MG63 (cell line): ENCODE measurements at regions not wholly inside any gene's neighbourhood (a gene's known extent, or its start where the extent isn't known, plus 50 kb on each side); places are given as distances from the start of the nearest gene placed in this dataset.

ENCODE experiments used
- DNase-seq: peaks from one replicate; pipeline ENCODE4 v3.0.0-alpha.2; 2020
- H3K27me3 ChIP-seq: fragments of 250-450 bp; sonication (Bioruptor Pico); 2 replicates; pipeline ENCODE4 v1.5.1; 2020; ENCODE audit warnings: mild to moderate bottlenecking, moderate library complexity
- H3K36me3 ChIP-seq: fragments of 250-450 bp; sonication (Bioruptor Pico); 2 replicates; pipeline ENCODE4 v1.5.1; 2020; ENCODE audit warnings: mild to moderate bottlenecking, moderate library complexity
- H3K4me3 ChIP-seq: fragments of 250-450 bp; sonication (Bioruptor Pico); 2 replicates; pipeline ENCODE4 v1.5.1; 2020; ENCODE audit warnings: mild to moderate bottlenecking, moderate library complexity
- H3K9me3 ChIP-seq: fragments of 250-450 bp; sonication (Bioruptor Pico); 2 replicates; pipeline ENCODE4 v1.5.1; 2020; ENCODE audit warnings: mild to moderate bottlenecking, moderate library complexity

DNA sequence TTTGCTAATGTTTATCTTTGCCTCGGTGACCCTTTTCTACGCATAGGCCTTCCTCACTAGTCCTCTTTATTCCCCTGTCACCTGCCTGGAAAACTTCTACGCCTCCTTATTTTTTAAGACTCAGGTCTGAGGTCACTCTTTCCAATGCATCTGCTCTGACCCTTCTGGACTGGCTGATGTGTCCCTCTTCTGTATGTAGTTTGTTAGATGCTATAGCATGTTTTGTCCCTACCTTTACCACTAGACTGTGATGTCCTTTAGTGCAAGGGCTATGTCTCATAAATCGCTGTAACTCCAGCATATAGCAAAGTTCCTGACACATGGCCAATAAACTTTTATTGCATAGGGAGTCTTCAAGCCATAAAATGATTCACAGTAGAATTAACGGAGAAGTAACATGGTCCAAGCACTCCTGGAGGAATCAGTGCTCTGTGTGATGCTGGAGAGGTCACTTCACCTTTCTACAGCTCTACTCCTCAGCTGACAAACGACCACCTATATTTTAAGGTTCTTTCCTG lies 872.5 kb upstream of the SLIT2 start:
- no peaks in the 10 kb centered on the region for H3K9me3 ChIP-seq
- H3K36me3 ChIP-seq: no peaks in the 10 kb centered on the region
- no peaks in the 10 kb centered on the region for H3K27me3 ChIP-seq
- no peak overlapping the region for H3K4me3 ChIP-seq
- no peak for DNase-seq

DNA sequence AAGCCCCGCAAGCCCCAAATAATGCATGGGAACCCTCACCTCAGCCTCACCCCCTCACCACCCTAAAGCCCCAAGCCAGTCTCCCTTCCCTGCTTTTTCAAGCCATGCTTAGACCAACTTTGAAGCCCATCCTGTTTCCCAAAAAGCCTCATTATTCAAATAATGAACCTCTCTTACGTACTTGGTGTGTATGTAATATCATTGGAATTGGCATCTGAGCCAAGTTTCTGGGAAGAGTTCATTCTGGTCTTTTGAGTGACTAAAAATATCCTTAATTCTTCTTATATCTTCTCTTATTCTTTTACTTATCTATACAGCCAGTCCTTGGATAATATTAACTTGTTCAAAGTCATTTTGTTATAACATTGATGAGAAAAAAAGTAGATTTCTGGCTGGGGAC lies 875.8 kb upstream of the SLIT2 start:
- Histone ChIP-seq H3K9me3 (no peaks in the 10 kb centered on the region), H3K36me3 (no peaks in the 10 kb centered on the region), H3K4me3 (no peak overlapping the region), H3K27me3 (no peaks in the 10 kb centered on the region)
- no peak for DNase-seq

DNA sequence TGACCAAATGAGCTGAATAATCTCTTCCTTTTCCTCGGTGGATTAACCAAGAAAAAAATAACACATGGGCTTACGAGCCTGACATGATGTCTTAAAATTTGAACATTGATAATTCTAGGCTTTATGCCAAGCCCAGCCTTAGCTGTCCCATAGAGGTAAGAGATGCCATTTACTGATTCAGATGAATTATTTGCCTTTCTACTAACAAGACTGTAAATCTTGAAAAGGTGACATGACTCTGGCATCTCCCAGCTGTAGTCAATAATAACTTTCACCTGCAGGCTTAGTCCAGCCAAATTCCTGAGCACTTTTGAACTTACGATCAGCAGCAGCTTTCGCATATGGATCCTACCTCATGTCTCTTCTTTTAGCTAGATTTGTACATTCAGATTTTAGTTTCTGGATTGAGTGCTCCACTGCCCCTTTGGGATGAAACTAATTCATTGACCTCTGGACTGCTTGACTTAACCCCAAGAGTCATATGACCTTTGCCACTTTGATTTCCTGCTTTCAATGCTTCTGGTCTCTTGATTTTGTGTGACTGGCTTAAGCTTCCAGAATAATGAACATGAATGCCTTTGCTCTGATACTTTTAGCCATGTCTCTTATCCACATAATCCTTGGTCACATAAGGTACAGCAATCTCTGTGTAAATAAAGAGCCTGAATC lies 876.4 kb upstream of the SLIT2 start:
- Histone ChIP-seq H3K36me3 (no peaks in the 10 kb centered on the region), H3K9me3 (no peaks in the 10 kb centered on the region), H3K4me3 (no peak overlapping the region), H3K27me3 (no peaks in the 10 kb centered on the region)
- DNase-seq: no peak

DNA sequence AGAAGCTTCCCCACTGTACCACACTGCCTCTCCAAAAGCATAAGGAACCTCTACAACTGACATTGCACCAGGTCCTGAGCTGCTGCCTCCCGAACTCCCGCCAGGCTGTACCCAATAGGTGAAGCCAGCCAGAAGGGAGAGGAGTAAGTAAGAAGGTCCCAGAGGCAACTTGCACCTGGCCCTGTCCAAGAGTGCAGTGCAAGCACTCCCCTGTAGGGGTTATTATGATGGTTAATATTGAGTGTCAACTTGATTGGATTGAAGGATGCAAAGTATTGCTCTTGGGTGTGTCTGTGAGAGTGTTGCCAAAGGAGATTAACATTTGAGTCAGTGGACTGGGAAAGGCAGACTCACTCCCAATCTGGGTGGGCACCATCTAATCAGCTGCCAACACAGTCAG lies 879.3 kb upstream of the SLIT2 start:
- Histone ChIP-seq H3K27me3 (no peaks in the 10 kb centered on the region), H3K9me3 (no peaks in the 10 kb centered on the region), H3K36me3 (no peaks in the 10 kb centered on the region), H3K4me3 (no peak overlapping the region)
- DNase-seq: peak; percentile 4

DNA sequence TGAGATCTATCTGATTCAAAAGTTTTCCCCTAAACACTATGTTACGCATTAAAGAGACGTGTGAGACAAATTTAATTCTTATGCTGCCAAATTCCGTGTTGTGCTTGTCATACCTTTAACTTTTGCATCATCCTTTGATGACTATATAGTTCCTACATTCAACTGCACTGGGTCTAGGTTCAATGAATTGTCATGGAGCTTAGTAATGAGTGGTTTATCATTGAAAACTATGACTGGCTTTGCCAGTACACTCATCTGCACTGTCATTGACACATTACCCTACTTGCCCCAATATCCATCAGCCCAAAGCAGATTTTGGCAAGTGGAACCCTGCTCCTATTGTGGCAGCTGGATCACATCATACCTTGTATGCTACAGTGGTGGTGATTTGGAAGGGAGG lies 882.9 kb upstream of the SLIT2 start:
- H3K9me3 ChIP-seq: no peaks in the 10 kb centered on the region
- DNase-seq: no peak
- no peaks in the 10 kb centered on the region for H3K27me3 ChIP-seq
- H3K4me3 ChIP-seq: no peak overlapping the region
- H3K36me3 ChIP-seq: no peaks in the 10 kb centered on the region

DNA sequence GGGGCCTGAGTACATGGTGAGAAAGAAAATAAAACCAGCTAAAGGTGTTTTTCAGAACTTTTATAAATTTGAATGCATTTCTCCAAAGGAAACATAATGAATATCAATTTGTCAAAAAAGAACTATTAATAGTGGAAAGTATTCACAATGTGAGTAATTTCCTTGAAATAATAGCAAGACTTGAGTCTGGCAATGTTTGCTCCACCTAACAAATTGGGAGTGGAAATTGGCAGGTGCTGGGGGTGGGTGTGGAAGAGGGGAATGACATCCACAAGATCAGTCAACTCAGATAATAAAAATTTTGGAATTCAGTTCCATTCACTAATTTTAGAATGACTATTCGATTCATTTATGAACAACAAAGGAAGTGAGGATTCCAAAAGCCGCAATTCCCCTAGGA lies 884.8 kb upstream of the SLIT2 start:
- no peaks in the 10 kb centered on the region for H3K36me3 ChIP-seq
- DNase-seq: no peak
- no peaks in the 10 kb centered on the region for H3K27me3 ChIP-seq
- no peaks in the 10 kb centered on the region for H3K9me3 ChIP-seq
- no peak overlapping the region for H3K4me3 ChIP-seq

DNA sequence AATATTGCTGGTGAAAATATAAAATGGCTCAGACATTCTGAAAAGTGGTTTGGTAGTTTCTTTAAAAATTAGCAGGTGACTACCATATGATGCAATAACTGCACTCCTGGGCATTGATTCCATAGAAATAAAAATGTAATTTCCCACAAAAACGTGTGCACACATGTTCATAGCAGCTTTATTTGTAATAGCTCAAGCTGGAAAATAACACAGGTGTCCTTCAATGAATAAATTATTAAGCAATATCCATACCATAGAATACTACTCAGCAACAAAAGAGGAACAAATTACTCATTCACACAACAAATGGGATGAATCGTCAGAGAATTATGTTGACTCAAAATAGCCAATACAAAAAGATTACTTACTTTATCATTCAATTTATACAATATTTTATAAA lies 893.7 kb upstream of the SLIT2 start:
- H3K4me3 ChIP-seq: no peak overlapping the region
- no peaks in the 10 kb centered on the region; the same call in 1 of the 2 replicates for H3K9me3 ChIP-seq
- no peaks in the 10 kb centered on the region for H3K27me3 ChIP-seq
- DNase-seq: no peak
- no peaks in the 10 kb centered on the region for H3K36me3 ChIP-seq

DNA sequence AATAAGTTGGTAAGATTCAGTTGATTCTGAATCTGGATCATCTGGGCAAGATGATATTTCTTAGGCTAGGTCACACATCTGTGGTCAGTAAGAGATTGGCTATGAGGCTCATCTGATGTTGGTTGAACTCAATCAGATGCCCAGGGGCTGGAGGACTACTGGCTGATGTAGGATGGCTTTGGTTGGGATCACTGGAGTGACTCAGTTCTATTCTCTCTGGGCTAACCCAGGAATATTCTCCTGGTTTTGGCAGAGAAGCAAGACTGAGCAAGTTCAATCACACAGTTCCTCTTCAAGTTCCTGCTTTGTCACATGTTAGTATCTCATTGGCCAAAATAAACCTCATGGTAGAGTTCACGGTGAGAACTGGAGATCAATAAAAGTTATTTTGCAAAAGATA lies 902.3 kb upstream of the SLIT2 start:
- no peak for DNase-seq
- H3K4me3 ChIP-seq: no peak overlapping the region

DNA sequence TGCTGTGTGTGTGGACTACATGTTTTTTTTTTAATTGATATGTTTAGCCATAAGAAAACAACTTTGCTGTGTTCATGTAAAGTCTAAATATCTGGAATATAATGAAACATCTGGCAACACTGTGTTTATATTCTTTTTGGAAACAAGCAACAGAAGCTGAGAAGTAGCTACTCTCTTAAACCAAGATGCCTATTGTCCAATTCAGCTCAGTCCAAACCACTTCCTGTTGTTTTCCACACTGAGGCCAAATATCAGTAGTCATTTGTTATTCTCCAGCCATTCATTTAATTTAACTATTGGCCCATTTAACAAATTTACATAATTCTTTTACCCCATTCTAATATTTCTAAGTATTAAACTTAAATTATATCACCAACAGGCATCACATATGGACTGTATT lies 903.0 kb upstream of the SLIT2 start:
- DNase-seq: no peak
- Histone ChIP-seq H3K27me3 (no peaks in the 10 kb centered on the region), H3K4me3 (no peak overlapping the region), H3K9me3 (no peaks in the 10 kb centered on the region), H3K36me3 (no peaks in the 10 kb centered on the region)

More for the DNA sequence above, 902.3 kb upstream of the SLIT2 start:
- Histone ChIP-seq H3K36me3 (no peaks in the 10 kb centered on the region), H3K9me3 (no peaks in the 10 kb centered on the region), H3K27me3 (no peaks in the 10 kb centered on the region)

DNA sequence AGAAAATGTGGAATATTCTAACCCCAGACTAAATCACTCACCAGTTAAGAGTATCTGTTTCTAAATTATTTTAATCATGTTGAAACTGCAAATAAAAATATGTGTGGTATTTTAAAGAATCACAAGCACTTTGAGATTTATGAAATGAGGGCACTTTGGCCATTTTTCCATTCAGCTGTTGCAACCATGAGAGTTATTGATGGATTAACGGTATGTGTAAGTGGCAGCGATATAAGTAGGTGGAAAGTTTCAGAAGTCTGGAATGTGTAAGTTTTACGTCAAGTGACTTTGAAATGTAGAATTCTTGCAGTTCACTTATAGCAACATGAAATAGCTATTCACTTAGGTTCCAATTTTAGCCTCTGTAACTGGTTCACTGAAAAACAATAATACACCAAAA lies 905.1 kb upstream of the SLIT2 start:
- H3K9me3 ChIP-seq: no peaks in the 10 kb centered on the region
- H3K27me3 ChIP-seq: no peaks in the 10 kb centered on the region
- H3K36me3 ChIP-seq: no peaks in the 10 kb centered on the region
- H3K4me3 ChIP-seq: no peak overlapping the region
- DNase-seq: no peak

DNA sequence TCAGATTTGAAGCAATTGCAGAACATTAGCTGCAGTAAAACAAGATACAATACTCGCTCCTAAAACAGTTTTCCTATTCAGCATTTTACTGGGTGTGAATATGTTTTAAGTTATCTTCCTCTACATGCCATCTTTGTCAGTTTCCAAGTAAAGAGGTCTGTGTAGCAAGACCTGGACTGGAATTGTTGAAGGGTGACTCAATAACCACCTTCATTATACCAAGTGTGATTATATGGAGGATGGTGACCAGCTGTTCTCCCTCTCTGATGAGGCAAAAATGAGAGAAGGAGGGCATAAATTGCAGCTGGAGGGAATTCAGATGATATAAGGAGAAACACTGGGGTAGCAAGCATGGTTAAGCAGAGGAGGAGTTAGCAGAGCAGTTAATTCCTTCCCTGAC lies 922.1 kb upstream of the SLIT2 start:
- no peaks in the 10 kb centered on the region for H3K9me3 ChIP-seq
- DNase-seq: no peak
- no peaks in the 10 kb centered on the region for H3K36me3 ChIP-seq
- H3K27me3 ChIP-seq: no peaks in the 10 kb centered on the region
- no peak overlapping the region for H3K4me3 ChIP-seq

DNA sequence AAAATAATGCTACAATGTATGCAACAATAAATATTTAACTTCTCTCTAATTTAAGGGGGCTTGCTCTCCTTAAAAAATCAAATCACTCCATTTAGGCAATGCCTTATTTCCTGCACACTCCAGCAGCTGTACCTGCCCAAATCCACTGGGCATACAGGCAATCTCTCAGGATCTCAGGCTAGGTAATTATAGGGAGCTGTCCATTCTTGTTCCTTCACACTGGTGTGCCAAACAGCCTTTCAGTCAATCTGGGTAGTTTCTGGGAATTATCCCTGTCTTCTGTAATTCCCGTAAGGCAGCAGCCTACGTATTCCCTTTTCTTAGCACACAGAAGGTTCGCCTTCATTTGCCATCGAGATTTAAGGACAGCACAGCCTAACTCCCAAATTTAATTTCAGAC lies 922.6 kb upstream of the SLIT2 start:
- no peaks in the 10 kb centered on the region for H3K36me3 ChIP-seq
- H3K27me3 ChIP-seq: no peaks in the 10 kb centered on the region
- DNase-seq: no peak
- H3K4me3 ChIP-seq: no peak overlapping the region
- no peaks in the 10 kb centered on the region for H3K9me3 ChIP-seq

DNA sequence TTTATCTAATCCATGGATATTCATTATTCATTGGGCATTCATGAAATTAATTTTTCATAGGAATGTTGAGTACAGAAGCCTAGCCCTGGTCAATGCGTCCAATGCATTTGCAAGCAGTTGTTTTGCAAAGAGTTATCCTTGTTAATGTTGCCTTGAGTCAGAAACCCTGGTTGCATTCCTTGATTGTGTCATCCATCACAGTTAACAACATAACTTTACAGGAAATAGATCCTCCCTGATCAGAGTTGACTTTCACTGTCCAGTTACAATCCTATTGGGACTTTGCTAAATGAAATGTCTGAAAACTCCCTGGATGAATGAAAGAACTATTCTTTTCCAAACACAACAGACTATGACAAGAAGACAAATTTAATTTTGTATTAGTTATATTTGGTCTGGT lies 924.3 kb upstream of the SLIT2 start:
- DNase-seq: no peak
- Histone ChIP-seq H3K27me3 (no peaks in the 10 kb centered on the region), H3K9me3 (no peaks in the 10 kb centered on the region), H3K4me3 (no peak overlapping the region), H3K36me3 (no peaks in the 10 kb centered on the region)

DNA sequence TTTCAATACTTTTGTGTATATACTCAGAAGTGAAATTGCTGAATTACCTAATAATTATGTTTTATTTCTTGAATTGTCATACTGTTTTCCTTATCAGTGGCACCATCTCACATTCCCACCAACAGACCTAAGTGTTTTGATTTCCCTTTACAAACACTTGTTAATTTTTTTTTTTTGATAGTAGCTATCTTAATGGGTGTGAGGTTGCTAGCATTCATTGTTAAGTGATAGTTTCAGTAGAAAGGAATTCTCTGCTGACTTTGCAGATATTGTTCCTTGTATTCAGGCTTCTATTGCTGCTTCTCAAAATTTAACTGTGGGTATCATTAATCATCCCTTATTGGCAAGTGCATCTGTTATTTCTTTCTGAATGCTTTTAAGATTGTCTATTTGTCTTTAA lies 927.5 kb upstream of the SLIT2 start:
- Histone ChIP-seq H3K36me3 (no peaks in the 10 kb centered on the region), H3K9me3 (no peaks in the 10 kb centered on the region), H3K4me3 (no peak overlapping the region), H3K27me3 (no peaks in the 10 kb centered on the region)
- DNase-seq: no peak

DNA sequence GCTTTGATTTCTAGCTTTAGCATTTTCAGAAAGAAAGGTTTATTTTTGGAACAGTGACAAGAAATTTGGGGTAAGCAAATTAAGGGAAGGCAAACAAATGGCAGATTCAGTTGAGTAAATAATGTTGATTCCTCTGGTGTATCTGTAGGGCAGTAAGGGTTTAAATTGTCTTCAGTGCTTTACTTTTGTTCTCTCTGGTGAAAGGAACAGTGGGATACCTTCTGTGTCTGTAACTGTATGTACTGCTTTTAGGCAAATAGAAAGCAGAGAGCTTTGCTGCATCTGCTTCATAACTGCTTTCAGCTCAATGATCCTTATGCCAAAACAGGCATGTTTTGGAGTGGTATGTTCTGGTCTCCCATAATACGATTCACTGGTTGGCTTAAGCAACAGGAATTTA lies 932.1 kb upstream of the SLIT2 start:
- H3K4me3 ChIP-seq: no peak overlapping the region
- H3K36me3 ChIP-seq: no peaks in the 10 kb centered on the region
- DNase-seq: no peak
- H3K27me3 ChIP-seq: no peaks in the 10 kb centered on the region
- no peaks in the 10 kb centered on the region for H3K9me3 ChIP-seq

DNA sequence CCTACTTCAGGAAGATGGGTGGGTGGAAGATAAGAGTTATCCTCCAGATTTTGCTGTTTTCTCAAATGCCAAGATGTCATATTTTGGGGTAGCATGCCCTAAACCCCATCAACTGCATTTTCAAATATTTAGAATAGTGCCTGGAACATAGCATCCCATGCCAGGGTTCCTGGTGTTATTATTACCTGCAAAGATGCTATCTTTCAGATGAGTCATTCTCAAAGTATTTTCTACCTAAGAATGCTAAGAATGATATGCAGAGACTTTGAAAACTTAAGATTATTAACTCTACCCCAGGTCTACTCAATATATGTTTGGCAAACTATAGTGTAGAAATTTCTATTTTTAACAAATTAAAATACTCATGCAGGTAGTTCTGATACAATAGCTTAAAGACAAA lies 934.3 kb upstream of the SLIT2 start:
- Histone ChIP-seq H3K36me3 (no peaks in the 10 kb centered on the region), H3K27me3 (no peaks in the 10 kb centered on the region), H3K4me3 (no peak overlapping the region), H3K9me3 (no peaks in the 10 kb centered on the region)
- DNase-seq: no peak

DNA sequence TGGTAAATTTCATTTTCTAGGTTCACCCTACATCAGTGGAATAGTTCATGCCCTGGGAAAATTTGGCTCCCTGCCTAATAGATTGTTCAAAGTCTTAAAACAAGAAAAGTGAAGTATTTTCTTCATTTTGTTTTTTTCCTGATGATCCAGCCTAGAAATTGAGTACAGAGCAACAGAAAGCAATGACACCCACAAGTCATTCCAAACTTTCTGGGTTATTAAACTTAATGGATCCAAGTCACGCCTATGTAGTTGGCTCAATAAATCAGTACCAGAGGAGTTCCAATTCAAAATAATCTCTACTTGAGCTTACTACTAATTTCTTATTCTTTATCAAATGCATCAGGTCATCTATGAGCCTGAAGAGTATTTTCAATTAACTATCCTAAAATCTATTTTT lies 937.6 kb upstream of the SLIT2 start:
- no peaks in the 10 kb centered on the region for H3K36me3 ChIP-seq
- H3K27me3 ChIP-seq: no peaks in the 10 kb centered on the region
- no peak for DNase-seq
- H3K9me3 ChIP-seq: no peaks in the 10 kb centered on the region
- H3K4me3 ChIP-seq: no peak overlapping the region

DNA sequence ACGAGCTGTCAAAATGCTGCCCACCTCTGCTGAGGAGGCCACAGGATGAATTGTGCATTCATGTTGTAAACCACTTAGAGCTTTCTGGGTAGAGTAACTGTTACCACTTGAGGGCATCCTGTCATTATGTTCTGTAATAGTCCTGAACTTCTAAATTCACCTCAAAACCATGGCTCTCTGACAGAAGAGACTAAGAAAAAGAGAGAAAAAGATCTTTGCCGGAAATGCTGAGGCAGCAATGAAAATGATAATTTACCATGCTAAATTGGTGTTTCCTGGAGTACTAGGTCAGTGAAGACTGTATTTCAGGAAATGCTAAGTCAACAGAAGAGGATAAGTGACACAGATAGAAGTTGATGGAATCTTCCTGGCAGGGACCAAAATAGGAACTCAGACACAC lies 942.3 kb upstream of the SLIT2 start:
- H3K4me3 ChIP-seq: no peak overlapping the region
- no peaks in the 10 kb centered on the region for H3K27me3 ChIP-seq
- H3K9me3 ChIP-seq: no peaks in the 10 kb centered on the region
- no peak for DNase-seq
- no peaks in the 10 kb centered on the region for H3K36me3 ChIP-seq

DNA sequence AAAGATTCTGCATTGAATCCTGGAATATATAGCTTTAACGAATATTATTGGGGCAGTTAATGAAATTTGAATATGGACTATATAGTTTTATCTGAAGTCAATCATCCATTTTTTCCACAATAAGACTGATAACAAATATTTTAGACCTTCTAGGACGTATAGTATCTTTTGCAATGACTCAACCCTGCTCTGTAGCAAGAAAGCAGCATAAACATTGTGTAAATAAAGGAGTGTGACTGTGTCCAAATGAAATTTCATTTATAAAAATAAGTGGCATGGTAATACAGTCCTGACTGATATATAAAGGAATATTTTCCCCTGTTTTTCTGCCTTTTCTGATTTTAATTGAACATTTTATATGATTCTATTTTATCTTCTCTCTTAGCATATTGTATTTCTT lies 947.7 kb upstream of the SLIT2 start:
- no peaks in the 10 kb centered on the region for H3K36me3 ChIP-seq
- DNase-seq: no peak
- H3K27me3 ChIP-seq: no peaks in the 10 kb centered on the region
- H3K9me3 ChIP-seq: no peaks in the 10 kb centered on the region
- H3K4me3 ChIP-seq: no peak overlapping the region
